Upper lobe of left lung (tissue), 4 donors: ENCODE measurements at regions not wholly inside any gene's neighbourhood (a gene's known extent, or its start where the extent isn't known, plus 50 kb on each side); places are given as distances from the start of the nearest gene placed in this dataset.

Source experiments
- CTCF ChIP-seq, 6 experiments: fragments of 450-650 bp in 4 of 6; fragments of 200-600 bp in 2 of 6; sonication (generic) in 2 of 6; IDR thresholded peaks; one replicate each; pipeline ENCODE4 v1.5.1; 2016 to 2019; ENCODE audit warnings: antibody characterized with exemption in 6 of 6
- POLR2AphosphoS5 ChIP-seq, 2 donors: sonication (generic); formaldehyde crosslinking; IDR thresholded peaks; one replicate each; pipeline ENCODE4 v1.5.1; 2017; ENCODE audit warnings: antibody characterized with exemption in 2 of 2

DNA sequence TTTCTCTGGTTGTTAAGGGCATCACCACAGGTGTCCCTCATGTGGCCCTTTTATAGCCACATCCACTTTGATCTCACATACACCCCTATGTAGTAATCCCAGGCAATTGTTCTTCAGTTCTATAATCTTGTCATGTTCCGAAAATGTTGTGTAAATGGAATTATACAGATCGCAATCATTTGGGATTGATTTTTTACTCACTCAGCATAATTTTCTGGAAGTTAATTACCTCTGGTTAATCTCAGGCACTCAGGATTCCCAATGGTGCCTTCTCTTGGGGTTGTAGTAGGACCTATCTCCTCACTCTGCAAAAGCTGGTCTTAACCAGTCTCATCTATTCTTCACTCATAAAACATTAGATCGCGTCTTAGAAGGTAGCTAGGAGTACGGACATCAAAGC lies 1549.6 kb upstream of the DDX18 start:
- TF ChIP-seq CTCF (IDR thresholded peaks at IDR 0.05) (no peak), POLR2AphosphoS5 (IDR thresholded peaks at IDR 0.05) (no peak)
